GM18873 (cell line): ENCODE measurements at regions not wholly inside any gene's neighbourhood (a gene's known extent, or its start where the extent isn't known, plus 50 kb on each side); places are given as distances from the start of the nearest gene placed in this dataset.
"Not testable (repeated sequence)": the region's sequence is repeated elsewhere in the genome, so short reads cannot be mapped to it uniquely, and the experiment has no call there.

Experiments used
- ATAC-seq: cut with Tn5 transposase; IDR thresholded peaks from one replicate; pipeline ENCODE4 v1.9.1; 2021; ENCODE audit warnings: mild to moderate bottlenecking, moderate library complexity, moderate number of reproducible peaks; ENCODE audit not compliant: unreplicated experiment, low FRiP score

DNA sequence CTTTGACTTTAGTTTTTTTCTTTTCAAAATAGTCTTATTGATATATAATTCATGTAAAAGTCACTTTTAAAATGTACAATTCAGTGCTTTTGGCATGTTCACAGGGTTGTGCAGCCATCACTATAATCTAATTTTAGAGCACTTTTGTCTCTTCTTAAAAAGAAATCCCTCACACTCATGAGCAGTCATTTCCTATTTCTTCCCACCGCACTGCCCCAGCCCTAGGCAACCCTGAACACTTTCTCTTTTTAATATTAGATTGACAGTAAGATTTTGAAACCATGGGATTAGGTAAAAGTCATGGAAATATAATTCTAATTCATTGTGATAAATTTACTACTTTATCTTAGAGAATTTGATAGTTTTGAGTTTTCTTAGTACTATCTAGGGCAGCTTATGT is 309.4 kb downstream of the UTRN start:
- ATAC-seq = no peak

DNA sequence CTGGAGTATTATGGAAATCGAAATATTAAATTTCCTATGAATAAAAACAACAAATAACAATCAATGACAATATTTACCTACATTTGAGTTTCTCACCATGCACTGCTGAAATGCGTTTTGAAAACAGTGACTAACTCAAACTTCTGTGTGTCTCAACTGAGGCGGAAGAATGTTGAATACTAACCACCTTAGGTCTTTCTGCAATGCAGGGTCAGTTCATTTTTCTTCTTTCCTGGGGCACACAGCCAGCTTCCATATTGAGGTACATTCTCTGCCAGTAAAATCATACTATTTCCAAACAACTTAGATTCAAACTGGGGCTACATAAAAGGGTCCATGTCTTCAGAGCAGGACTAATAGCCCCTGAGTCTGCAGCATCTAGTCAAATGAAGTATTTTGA is 310.1 kb downstream of the UTRN start:
- no peak for ATAC-seq

DNA sequence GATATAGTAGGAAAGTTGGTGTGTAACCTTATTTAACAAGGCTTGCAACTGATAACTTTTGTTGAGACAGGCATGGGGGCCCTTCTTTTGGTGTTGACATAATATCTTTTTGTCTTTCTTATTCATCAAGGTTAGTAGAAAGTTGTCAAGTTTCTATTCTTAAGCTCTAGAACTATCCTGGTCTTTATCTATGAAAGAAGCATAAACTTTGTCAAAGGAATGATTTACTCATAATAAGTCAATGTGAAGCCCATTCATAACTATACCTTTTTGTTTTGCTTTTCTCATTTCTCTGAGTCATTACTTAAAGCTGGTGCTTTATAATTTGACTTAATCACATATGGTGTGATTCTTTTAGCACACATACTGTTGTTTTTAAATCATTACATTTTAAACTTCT is 312.4 kb downstream of the UTRN start:
- no peak for ATAC-seq

DNA sequence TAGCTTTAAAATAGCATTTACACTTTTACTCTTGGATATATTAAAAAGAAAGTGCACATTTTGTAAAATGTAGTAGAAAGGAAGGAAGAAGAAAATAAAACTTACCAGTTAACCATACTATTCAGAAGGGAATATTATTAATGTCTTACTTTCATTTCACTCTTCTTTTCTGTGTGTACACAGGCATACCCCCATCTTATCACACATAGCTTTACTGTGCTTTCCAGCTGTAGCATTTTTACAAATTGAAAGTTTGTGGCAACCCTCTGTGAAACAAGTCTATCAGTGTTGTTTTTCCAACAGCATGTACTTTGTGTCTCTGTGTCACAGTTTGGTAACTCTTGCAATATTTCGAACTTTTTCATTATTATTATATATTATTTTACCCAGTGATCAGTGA is 314.5 kb downstream of the UTRN start:
- no peak for ATAC-seq

DNA sequence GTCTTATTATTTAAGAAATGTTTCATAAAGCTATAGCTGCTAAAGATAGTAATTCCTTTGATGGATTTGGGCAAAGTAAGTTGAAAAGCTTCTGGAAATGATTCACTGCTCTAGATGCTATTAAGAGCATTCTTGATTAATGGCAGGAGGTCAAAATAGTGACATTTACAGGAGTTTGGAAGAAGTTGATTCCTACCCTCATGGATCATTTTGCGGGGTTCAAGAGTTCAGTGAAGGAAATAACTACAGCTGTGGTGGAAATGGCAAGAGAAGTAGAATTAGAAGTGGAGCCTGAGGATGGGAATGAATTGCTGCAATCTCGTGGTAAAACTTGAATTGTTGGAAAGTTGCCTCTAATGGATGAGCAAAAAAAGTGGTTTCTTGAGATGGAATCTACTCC is 316.1 kb downstream of the UTRN start:
- ATAC-seq = no peak

DNA sequence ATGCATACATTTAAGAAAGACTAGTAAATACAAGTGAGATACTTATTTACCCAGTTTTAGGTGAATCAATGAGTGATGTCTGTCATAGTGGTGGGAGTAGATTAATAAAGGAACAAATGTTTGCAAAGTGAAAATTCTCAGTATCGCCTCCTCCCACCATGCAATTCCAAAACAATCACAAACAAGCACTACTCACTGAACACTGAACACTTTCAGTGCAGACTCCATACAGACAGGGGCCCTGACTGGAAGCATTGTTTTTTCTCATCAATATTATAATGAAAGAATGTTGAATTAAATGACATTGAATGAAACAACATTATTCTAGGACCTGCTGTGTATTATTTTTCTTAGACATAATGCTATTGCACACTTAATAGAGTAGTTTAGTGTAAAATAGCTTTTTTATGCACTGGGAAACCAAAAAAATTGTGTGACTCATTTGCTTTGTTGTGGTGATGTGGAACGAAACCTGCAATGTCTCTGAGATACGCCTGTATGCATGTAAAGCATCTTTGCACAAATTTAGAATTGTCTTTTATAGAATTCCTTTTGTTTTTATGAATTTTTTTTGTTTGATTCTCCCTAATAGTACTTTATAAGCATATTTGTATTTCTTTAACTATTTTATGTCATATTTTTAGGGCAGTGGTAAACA is 317.5 kb downstream of the UTRN start:
- ATAC-seq = no peak

DNA sequence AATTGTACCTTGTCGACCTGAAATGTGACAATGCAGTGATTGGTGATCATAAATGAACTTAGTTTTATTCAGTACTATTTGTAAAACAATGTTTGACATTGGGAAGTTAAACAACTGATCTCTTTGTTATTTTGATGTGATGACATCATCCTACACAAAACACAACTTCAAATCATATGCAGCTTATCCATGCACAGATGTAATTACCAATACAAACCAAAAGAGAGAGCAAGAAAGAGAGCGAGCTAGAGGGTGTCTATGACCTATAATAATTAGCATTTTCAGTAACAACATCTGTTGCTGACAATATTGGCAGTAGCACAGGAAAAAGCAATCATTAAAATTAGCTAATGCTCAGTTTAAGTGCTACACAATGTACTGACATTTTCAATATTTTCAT is 320.9 kb downstream of the UTRN start:
- no peak for ATAC-seq

DNA sequence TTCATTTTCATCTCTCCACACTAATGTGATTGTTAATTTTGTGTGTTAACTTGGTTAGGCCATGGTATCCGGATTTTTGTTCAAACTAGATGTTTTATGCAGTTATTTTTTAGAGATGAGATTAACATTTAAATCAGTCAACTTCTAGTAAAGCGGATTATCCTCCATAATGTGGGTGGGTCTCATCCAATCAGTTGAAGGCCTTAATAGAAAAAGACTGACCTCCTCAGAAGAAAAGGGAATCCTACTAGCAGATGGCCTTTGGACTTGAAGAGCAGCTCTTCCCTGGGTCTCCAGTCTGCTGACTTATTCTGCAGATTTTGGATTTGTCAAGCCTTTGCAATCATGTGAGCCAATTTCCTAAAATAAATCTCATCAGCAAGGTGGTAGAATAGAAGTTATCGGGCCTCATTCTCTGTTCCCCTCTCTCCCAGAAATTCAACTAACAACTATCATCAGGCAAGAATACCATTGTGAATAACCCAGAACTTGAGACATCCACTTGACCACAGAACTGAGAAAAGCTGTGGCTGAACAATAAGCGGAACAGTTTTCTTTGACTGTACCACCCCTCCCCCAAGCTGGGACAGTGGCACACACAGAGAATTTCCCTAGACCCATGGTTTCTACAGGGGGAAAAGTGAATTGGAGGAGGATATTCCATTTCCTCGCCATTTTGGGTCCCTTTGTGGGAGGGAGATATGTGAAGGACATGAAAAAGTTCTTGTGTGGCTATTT is 323.0 kb downstream of the UTRN start:
- ATAC-seq = no peak

DNA sequence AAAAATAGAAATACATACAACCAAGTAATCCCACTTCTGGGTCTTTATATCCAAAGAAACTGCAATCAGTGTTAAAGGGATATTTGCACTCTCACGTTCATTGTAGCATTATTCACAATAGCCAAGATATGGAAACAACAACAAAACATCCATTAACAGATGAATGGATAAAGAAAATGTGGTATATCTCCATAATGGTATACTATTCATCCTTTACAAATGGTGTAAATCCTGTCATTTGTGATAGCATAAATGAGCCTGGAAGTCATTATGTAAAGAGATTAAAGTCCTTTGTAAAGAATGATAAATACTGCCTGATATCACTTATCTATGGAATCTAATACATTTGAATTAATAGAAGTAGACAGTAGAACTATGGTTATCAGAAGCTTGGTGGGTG is 327.7 kb downstream of the UTRN start:
- ATAC-seq = no peak

DNA sequence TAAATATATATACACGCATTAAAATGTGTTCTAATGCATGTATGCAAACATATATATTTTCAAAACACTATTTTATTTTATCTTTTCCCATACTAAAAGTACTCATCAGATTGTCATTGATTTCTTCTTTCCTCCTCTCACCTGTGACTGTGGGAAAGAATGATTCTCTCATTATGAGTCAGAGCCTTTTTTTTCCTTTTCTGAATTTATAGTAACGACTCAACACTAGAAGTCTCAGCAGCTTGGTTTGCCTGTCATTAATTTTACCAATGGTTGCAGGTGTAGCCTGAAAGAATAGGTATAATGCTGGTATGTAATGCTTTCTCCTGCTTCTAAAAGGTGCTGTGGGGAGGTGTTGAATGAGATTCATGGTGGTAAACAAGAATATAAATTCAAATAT is 328.7 kb downstream of the UTRN start:
- no peak for ATAC-seq

DNA sequence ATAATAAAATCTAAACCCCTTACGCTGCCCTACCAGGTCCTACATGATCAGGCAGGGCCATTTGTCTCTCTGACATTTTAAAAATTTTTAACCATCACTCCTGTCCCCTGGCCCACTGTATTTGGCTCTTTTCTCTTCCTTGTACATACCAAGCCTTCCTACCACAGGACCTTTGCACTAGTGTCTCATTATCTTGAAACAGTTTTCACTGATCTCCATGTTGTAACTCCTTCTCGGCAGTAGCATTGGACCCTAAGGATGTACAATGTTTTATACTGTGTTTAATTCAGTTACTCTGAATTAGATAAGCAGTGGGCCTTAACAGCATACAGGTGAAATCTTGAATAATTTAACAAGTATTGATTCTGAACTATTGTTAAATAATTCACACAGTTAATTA is 330.7 kb downstream of the UTRN start:
- ATAC-seq = no peak

DNA sequence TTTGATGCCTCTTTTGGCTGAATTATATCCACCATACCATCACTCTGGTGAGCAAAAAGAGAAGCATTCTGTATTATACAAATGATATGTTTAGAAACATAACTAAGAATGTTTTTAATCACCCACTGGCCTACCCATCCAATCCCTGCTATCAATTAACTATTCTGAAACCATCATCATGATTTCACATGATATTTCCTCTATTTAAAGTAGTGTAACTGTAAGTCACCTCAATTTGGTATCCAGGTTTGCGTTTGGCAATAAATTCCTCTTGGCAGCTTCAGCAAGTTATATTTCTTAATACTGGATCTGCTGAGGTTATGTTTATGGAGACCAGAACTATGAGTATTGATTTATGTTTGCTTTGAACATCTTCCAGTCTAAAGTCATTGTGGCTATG is 332.1 kb downstream of the UTRN start:
- no peak for ATAC-seq

DNA sequence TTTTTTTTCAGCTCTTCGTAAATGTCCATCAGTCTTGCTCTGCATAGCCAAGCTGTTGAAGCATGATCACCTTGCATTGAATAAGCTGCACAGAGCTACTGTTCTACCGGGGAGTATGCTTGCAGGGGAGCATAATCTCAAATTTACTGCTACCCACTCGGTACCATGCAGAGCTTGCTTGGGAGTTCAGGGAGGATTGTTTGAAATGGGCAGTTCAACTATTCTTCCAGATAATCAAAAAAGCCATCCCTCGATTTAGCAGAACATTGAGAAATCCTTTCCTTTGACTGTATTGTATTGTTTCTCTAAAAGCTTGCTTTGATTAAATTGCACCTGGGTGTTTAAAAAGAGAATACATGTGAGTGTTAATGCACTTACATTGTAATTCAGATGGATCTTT is 332.6 kb downstream of the UTRN start:
- ATAC-seq = no peak

DNA sequence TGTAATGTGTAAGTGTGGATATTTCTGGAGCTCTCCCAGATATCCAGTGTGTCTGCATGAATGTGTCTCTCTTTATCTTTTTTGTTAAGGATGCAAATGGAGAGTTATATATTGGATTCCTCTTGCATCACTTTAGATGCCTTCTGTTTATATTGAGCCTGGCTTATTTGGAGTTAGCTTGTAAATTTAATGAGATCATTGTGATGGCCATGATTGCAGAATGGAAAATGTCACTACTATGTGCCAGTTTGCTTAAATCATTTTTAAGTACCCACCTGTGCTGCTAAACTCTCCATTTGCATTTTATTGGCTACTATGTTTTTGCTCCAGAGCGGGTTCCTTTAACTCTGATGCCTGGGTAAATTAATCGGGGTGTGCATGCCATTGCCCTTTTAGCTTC is 334.8 kb downstream of the UTRN start:
- no peak for ATAC-seq

DNA sequence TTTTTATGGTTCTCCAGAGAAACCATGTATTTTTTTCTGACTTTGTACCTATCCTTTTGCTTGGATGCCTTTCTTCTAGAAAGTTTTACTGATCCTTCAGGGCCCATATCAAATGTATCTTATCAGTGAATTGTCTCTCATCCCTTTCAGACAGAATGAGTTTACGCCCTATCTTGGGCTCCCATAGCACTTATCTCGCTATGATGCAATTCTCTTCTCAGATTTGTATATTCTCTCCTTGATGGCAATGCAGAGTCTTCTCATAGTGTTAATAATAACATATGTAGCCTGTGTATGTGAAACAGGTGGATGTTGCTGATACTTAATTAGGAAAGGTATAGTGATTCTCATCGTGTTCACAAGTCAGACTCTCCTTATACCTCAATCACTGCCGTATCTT is 336.2 kb downstream of the UTRN start:
- ATAC-seq = no peak

DNA sequence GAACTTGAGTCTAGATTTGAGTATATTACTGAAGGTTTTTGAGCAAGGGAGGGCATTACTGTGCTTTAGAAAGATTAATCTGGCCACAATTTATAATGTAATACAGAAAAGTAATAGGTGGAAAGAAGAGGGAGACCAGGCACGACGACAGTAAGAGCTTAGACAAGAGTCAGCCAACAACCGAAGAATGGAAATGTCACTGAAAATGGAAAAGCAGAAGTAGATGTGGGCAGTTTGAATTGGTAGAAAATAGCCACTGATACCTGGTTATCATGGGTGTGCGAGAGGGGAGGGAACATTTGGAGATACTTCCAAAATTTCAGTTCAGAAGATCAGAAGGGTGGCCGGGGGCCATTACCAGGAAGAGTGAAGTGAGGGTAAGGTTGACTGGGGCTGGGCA is 339.1 kb downstream of the UTRN start:
- no peak for ATAC-seq

DNA sequence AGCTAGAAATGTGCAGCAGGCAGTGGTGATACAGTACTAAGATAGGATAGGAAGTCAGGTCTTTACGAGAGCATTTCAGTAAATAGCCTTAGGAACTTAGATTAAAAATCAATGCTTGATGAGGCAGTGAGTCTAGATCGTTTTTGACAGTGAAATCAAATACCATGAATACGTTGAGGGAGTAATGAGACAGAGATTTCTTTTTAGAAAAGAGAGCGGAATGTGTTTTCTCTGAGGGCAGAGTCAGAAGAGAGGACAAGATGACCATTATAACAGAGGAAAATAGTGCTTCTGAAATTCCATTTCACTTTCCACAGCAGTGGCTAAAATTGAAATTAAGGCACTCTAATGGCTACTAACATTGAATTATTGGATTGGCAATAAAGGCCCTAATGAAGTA is 339.6 kb downstream of the UTRN start:
- no peak for ATAC-seq

DNA sequence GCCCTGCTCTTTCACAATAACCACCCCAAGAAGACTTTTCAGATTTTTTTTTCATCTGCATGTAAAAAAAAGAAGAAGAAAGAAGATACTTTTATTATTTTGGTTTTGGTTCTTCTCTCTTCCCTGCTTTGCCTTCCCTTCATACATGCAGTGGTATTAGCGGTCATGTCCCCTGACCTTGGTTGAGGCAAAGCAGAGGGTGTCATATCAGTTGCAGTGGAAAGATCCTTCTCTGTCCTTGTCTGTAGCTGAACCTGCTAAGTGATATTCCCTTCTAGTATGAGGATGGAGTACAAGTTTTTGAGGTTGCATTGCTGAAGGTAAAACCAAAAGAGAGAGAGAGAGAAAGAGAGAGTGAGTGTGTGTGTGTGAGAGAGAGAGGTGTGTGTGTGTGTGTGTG is 345.7 kb downstream of the UTRN start:
- ATAC-seq = no peak

DNA sequence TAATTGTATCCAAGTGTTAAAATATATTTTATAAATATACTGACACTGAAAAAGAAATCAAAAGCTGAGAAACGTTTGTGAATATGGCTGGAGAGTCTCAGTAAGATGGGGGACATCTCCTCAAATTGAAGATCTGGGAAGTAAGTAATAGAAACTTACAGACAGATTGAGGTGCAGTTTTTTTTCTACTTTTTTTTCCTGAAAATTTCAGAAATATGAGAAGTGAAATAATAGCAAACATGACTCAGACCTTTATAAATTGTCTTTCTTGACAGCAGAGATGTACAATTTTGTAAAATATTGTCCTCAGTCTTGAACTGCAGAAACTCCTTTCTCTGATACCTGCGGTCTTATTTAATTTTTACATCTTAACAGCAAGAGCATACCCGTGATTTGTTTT is 347.1 kb downstream of the UTRN start:
- no peak for ATAC-seq

DNA sequence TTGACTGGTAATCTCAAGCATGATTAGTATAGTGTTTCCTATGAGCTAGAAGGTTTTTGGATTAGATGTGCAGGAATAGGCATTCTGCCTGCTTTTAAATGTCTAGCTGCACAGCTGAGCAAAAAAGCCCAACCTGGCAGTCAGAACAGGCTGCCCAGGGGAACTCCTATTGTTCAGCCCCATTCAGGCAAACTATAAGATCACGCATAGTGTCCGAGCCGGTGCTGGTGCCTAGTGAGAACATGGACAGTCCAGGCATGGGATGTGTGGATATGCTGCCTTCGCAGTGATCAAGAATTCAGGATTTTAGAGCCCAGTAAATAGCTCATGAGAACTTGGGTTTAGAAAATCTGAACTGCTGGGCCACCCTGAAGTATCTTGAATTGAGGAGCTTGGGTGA is 348.8 kb downstream of the UTRN start:
- ATAC-seq = no peak

DNA sequence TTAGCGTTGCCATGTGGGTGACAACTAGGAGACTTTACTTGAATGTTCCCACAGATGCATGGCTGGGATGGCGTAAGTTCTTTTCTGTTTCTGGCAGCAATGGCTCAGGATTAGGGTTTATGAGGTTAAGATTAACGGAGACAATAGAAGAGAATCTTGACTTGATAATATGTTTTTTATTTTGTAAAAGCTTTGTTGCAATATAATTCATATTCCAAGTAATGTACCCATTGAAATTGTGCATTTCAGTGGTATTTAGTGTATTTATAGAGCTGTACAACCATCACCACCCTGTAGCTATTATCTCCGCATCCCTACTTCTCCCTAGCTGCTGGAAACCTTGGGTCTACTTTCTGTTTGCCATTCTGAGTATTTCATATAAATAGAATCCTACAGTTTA is 349.2 kb downstream of the UTRN start:
- no peak for ATAC-seq

DNA sequence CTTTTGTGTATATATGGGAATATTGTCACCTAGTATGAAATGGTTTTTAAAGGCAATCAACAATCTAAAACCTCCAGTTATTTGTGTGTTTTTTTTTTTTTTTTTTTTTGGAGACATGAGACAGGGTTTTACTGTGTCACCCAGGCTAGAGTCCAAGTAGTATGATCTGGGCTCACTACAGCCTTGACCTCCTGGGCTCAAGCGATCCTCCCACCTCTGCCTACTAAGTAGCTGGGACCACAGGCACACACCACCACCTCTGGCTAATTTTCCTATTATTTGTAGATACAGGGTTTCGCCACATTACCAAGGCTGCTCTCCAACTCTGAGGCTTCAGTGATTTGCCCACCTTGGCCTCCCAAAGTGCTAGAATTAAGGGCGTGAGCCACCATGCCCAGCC is 349.9 kb downstream of the UTRN start:
- ATAC-seq = no peak

DNA sequence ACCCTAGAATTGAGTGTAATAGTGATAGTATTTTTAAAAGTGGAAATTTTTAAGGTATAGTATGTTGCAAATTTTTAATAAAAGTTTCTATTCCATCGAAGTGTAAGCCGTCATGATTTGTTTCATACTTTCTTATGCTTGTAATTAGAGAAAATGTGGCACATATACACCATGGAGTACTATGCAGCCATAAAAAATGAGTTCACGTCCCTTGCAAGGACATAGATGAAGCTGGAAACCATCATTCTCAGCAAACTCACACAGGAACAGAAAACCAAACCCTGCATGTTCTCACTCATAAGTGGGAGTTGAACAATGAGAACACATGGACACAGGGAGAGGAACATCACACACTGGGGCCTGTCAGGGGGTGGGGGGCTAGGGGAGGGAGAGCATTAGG is 350.9 kb downstream of the UTRN start:
- not testable (repeated sequence) for ATAC-seq
